Ovary (tissue), 3 donors: ENCODE measurements at regions not wholly inside any gene's neighbourhood (a gene's known extent, or its start where the extent isn't known, plus 50 kb on each side); places are given as distances from the start of the nearest gene placed in this dataset.

Experiments
- CTCF ChIP-seq, 3 donors: fragments of 450-650 bp in 2 of 3; fragments of 200-600 bp in 1 of 3; IDR thresholded peaks; one replicate each; pipeline versions ENCODE4 v1.5.1 to v1.8.0; 2016 to 2022; ENCODE audit warnings: antibody characterized with exemption in 3 of 3, mild to moderate bottlenecking in 1 of 3
- EP300 ChIP-seq: sonication (generic); formaldehyde crosslinking; IDR thresholded peaks from one replicate; pipeline ENCODE4 v1.6.1; 2017; ENCODE audit warnings: antibody characterized with exemption
- POLR2A ChIP-seq: fragments of 450-650 bp; IDR thresholded peaks from one replicate; pipeline ENCODE4 v1.6.1; 2017; ENCODE audit warnings: antibody characterized with exemption, mild to moderate bottlenecking, moderate library complexity
- donor health status: DM: no; HTN: no; CAD: no.

GRCh38 chr16:5944971-5945370 lies 847.4 kb upstream of the EEF2KMT start:
- TF ChIP-seq CTCF (IDR thresholded peaks at IDR 0.05) (no peak), POLR2A (no peak), EP300 (no peak)
